ENCODE measurements at regions not wholly inside any gene's neighbourhood (a gene's known extent, or its start where the extent isn't known, plus 50 kb on each side); places are given as distances from the start of the nearest gene placed in this dataset.

- TF ChIP-seq ZC3H4 (CRISPR knock-in tag; IDR thresholded peaks at IDR 0.05; ENCODE audit: borderline replicate concordance) (no peak), MEF2D (tag; conservative IDR thresholded peaks at IDR 0.05; ENCODE audit: low read depth) (no peak), E2F1 (CRISPR knock-in tag; IDR thresholded peaks at IDR 0.05) (no peak), ZNF445 (CRISPR knock-in tag; IDR thresholded peaks at IDR 0.05; ENCODE audit: low read depth) (no peak)
Measured at GRCh38 chr1:191222206-191222605, 744.5 kb upstream of the BRINP3 start (continued).

DNA sequence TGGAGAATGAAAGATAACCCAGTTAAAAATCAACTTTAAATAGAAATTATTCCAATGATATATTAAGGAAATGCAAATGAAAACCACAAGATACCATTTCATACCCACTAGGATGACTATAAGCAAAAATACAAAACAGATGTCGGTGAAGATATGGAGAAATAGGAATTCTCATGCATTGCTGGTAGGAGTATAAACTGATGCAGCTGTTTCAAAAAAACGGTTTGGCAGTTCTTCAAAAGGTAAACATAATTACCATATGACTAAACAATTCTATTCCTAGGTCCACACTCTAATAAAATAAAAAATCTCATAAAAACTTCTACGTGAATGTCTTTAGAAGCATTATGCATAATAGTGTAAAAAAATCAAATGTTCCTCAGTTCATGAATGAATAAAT lies 763.3 kb upstream of the BRINP3 start:
- Histone ChIP-seq H3K4me2 (ENCODE audit: insufficient read depth, low read length) (no peak overlapping the region), H3K79me2 (ENCODE audit: control insufficient read depth, insufficient read depth, low read length) (no peaks in the 10 kb centered on the region), H3K27me3 (ENCODE audit: control insufficient read depth in 2 of 2, insufficient read depth in 2 of 2, low read length in 2 of 2) (no peaks in the 10 kb centered on the region), H3K9ac (ENCODE audit: insufficient read depth in 1 of 2, low read depth in 2 of 2, low read length in 2 of 2) (no peak overlapping the region), H3K36me3 (ENCODE audit: control insufficient read depth, insufficient read depth, low read length) (no peaks in the 10 kb centered on the region), H3K9me3 (replicated peaks; ENCODE audit: control insufficient read depth, insufficient read depth, low read depth, low read length) (no peaks in the 10 kb centered on the region; the same call in 1 of the 2 replicates), H4K20me1 (replicated peaks; ENCODE audit: control insufficient read depth, insufficient read depth, low read length) (no peaks in the 10 kb centered on the region), H2AFZ (ENCODE audit: low read depth, low read length) (no peak overlapping the region), H3K27ac (ENCODE audit: extremely low read depth, low read depth, low read length) (no peak overlapping the region), H3K4me1 (replicated peaks in 1 of 2; ENCODE audit: control insufficient read depth in 2 of 2, insufficient read depth in 2 of 2, low read length in 2 of 2) (no peaks in the 10 kb centered on the region), H3K9me1 (ENCODE audit: control insufficient read depth, insufficient read depth, low read length) (no peaks in the 10 kb centered on the region), H3K4me3 (no peak overlapping the region)
- DNase-seq (ENCODE audit: extremely low read depth in 1 of 4, low spot score in 3 of 4): no peak
- no peak for FAIRE-seq
- no peak for ATAC-seq
- 12% methylated on average over 3 of the region's 3 CpGs for WGBS (ENCODE audit: insufficient coverage, low coverage, missing lambda C conversion rate)
- in situ Hi-C loops (cut with MboI) (no loop called here), intact Hi-C loops (cut with micrococcal nuclease) (no loop called here)
- ChIA-PET CTCF (ENCODE audit: low intra/inter-chr PET ratio) (no interaction called here), POLR2A (no interaction called here)
- BruUV-seq (replicated peaks): no TSS peak
- TF ChIP-seq SPI1 (IDR thresholded peaks at IDR 0.05; ENCODE audit: borderline replicate concordance, low read depth, low read length) (no peak), ELF2 (CRISPR knock-in tag; IDR thresholded peaks at IDR 0.05) (no peak), MTA2 (IDR thresholded peaks at IDR 0.05; ENCODE audit: low read depth) (no peak)
